NCI-H1092 treated with DMSO at 0.1 percent for 48 hours (cell line): ENCODE measurements at regions not wholly inside any gene's neighbourhood (a gene's known extent, or its start where the extent isn't known, plus 50 kb on each side); places are given as distances from the start of the nearest gene placed in this dataset.
"Not testable (repeated sequence)": the region's sequence is repeated elsewhere in the genome, so short reads cannot be mapped to it uniquely, and the experiment has no call there.

Source experiments
- DNase-seq: peaks from one replicate; lab custom pipeline; 2025; lab: John Stamatoyannopoulos, UW

- DNase-seq = no peak
Observed at GRCh38 chrX:145881175-145881995, 63.8 kb downstream of the SLITRK2 start.

GRCh38 chrX:145886469-145886868 is 68.8 kb downstream of the SLITRK2 start:
- no peak for DNase-seq

GRCh38 chrX:145910017-145910416 is 92.4 kb downstream of the SLITRK2 start:
- peak; percentile 21 for DNase-seq

GRCh38 chrX:145919400-145919799 is 101.8 kb downstream of the SLITRK2 start:
- DNase-seq = no peak

- no peak for DNase-seq
Observed at GRCh38 chrX:145923376-145923775, 105.7 kb downstream of the SLITRK2 start.

GRCh38 chrX:145936769-145937168 is 119.1 kb downstream of the SLITRK2 start:
- no peak for DNase-seq

- no peak for DNase-seq
Observed at GRCh38 chrX:145949056-145949455, 131.4 kb downstream of the SLITRK2 start.

GRCh38 chrX:145953628-145954027 is 136.0 kb downstream of the SLITRK2 start:
- DNase-seq = no peak

- no peak for DNase-seq
Observed at GRCh38 chrX:145990051-145990450, 172.4 kb downstream of the SLITRK2 start.

- no peak for DNase-seq
Observed at GRCh38 chrX:146006637-146007036, 189.0 kb downstream of the SLITRK2 start.

GRCh38 chrX:146036000-146036399 is 218.4 kb downstream of the SLITRK2 start:
- no peak for DNase-seq

GRCh38 chrX:146041741-146042140 is 224.1 kb downstream of the SLITRK2 start:
- no peak for DNase-seq

- DNase-seq = not testable (repeated sequence)
Observed at GRCh38 chrX:146046011-146046715, 228.5 kb downstream of the SLITRK2 start.

- DNase-seq = not testable (repeated sequence)
Observed at GRCh38 chrX:146049568-146049967, 231.9 kb downstream of the SLITRK2 start.

- peak; percentile 28 for DNase-seq
Observed at GRCh38 chrX:146054311-146054710, 236.7 kb downstream of the SLITRK2 start.

- no peak for DNase-seq
Observed at GRCh38 chrX:146055733-146056132, 238.1 kb downstream of the SLITRK2 start.

- no peak for DNase-seq
Observed at GRCh38 chrX:146056511-146057081, 239.0 kb downstream of the SLITRK2 start.

- no peak for DNase-seq
Observed at GRCh38 chrX:146064156-146064555, 246.5 kb downstream of the SLITRK2 start.

- DNase-seq = no peak
Observed at GRCh38 chrX:146090732-146091131, 273.1 kb downstream of the SLITRK2 start.

- DNase-seq = no peak
Observed at GRCh38 chrX:146109362-146109761, 291.7 kb downstream of the SLITRK2 start.

GRCh38 chrX:146119074-146119473 is 301.4 kb downstream of the SLITRK2 start:
- not testable (repeated sequence) for DNase-seq

- DNase-seq = no peak
Observed at GRCh38 chrX:146127617-146128016, 310.0 kb downstream of the SLITRK2 start.

GRCh38 chrX:146141221-146141620 is 323.6 kb downstream of the SLITRK2 start:
- no peak for DNase-seq
